GM12891 (cell line): ENCODE measurements at regions not wholly inside any gene's neighbourhood (a gene's known extent, or its start where the extent isn't known, plus 50 kb on each side); places are given as distances from the start of the nearest gene placed in this dataset.

Source experiments
- DNase-seq: peaks from one replicate; pipeline ENCODE4 v3.0.0; 2011; ENCODE audit warnings: low spot score; ENCODE audit not compliant: insufficient read length
- FAIRE-seq: peaks from 2 replicates; lab custom pipeline; 2011; peaks lifted over from hg19 to GRCh38; lab: Jason Lieb, UNC
- PAX5 ChIP-seq: IDR thresholded peaks from 2 replicates; pipeline ENCODE4 v1.6.1; 2011; ENCODE audit warnings: low read length, moderate library complexity, mild to moderate bottlenecking; ENCODE audit not compliant: insufficient read depth, severe bottlenecking
- POLR2A ChIP-seq: IDR thresholded peaks from 2 replicates; pipeline ENCODE4 v1.6.1; 2011; ENCODE audit warnings: low read depth, low read length, control low read depth
- POLR2AphosphoS5 ChIP-seq: IDR thresholded peaks from 2 replicates; pipeline ENCODE4 v1.6.1; 2011; ENCODE audit warnings: low read depth, low read length, control low read depth
- POU2F2 ChIP-seq: IDR thresholded peaks from 2 replicates; pipeline ENCODE4 v1.6.1; 2011; ENCODE audit warnings: low read depth, mild to moderate bottlenecking, control low read depth, low read length, moderate library complexity
- SPI1 ChIP-seq: IDR thresholded peaks from 2 replicates; pipeline ENCODE4 v1.6.1; 2011; ENCODE audit warnings: low read depth, low read length, control low read depth
- TAF1 ChIP-seq: IDR thresholded peaks from 2 replicates; pipeline ENCODE4 v1.6.1; 2011; ENCODE audit warnings: low read depth, low read length, control low read depth

- no peak for DNase-seq
- TF ChIP-seq POLR2AphosphoS5 (no peak), TAF1 (no peak)
- FAIRE-seq, result no peak
Measured at GRCh38 chr5:10921160-10921559, 160.1 kb upstream of the DAP start.

- DNase-seq (no peak), FAIRE-seq (no peak)
Measured at GRCh38 chr5:10920400-10920799, 159.4 kb upstream of the DAP start.

GRCh38 chr5:10914741-10915480 lies 153.9 kb upstream of the DAP start:
- DNase-seq, result no peak
- TF ChIP-seq POU2F2, result no peak
- TF ChIP-seq POLR2AphosphoS5, result no peak
- no peak for TF ChIP-seq PAX5
- no peak for TF ChIP-seq POLR2A
- TF ChIP-seq TAF1, result no peak
- TF ChIP-seq SPI1, result no peak
- FAIRE-seq, result no peak

More at GRCh38 chr5:10920400-10920799, 159.4 kb upstream of the DAP start:
- no peak for TF ChIP-seq POU2F2
- TF ChIP-seq POLR2A, result no peak
- TF ChIP-seq POLR2AphosphoS5, result no peak
- TF ChIP-seq TAF1, result no peak
- no peak for TF ChIP-seq SPI1
- TF ChIP-seq PAX5, result no peak

GRCh38 chr5:10913841-10914240 lies 152.8 kb upstream of the DAP start:
- FAIRE-seq, result no peak
- DNase-seq, result no peak
- no peak for TF ChIP-seq TAF1
- TF ChIP-seq SPI1, result no peak
- no peak for TF ChIP-seq POLR2A
- no peak for TF ChIP-seq POU2F2
- no peak for TF ChIP-seq POLR2AphosphoS5
- no peak for TF ChIP-seq PAX5

- DNase-seq (no peak), FAIRE-seq (no peak)
- TF ChIP-seq POLR2AphosphoS5 (no peak), POLR2A (no peak), TAF1 (no peak), PAX5 (no peak), POU2F2 (no peak), SPI1 (no peak)
Measured at GRCh38 chr5:10913181-10913810, 152.3 kb upstream of the DAP start.

- TF ChIP-seq PAX5, result no peak
- no peak for TF ChIP-seq SPI1
- TF ChIP-seq TAF1, result no peak
- no peak for TF ChIP-seq POLR2A
- no peak for TF ChIP-seq POU2F2
- no peak for TF ChIP-seq POLR2AphosphoS5
- FAIRE-seq (no peak), DNase-seq (no peak)
Measured at GRCh38 chr5:10912435-10912834, 151.4 kb upstream of the DAP start.

GRCh38 chr5:10910261-10910660 lies 149.2 kb upstream of the DAP start:
- no peak for TF ChIP-seq SPI1
- no peak for TF ChIP-seq PAX5
- no peak for TF ChIP-seq POLR2A
- no peak for TF ChIP-seq POLR2AphosphoS5
- TF ChIP-seq POU2F2, result no peak
- TF ChIP-seq TAF1, result no peak
- FAIRE-seq (no peak), DNase-seq (no peak)

- FAIRE-seq (no peak), DNase-seq (no peak)
- TF ChIP-seq SPI1 (no peak), POLR2AphosphoS5 (no peak), TAF1 (no peak), POLR2A (no peak), POU2F2 (no peak), PAX5 (no peak)
Measured at GRCh38 chr5:10904862-10905432, 143.9 kb upstream of the DAP start.

GRCh38 chr5:10903786-10904560 lies 142.9 kb upstream of the DAP start:
- TF ChIP-seq POU2F2 (no peak), TAF1 (no peak), POLR2A (no peak), SPI1 (no peak), PAX5 (no peak)
- DNase-seq, result no peak
- no peak for FAIRE-seq
